Esophagus muscularis mucosa (tissue), 4 donors: ENCODE measurements at regions not wholly inside any gene's neighbourhood (a gene's known extent, or its start where the extent isn't known, plus 50 kb on each side); places are given as distances from the start of the nearest gene placed in this dataset.
"Not testable (repeated sequence)": the region's sequence is repeated elsewhere in the genome, so short reads cannot be mapped to it uniquely, and the experiment has no call there.

Source experiments
- DNase-seq: peaks from one replicate; pipeline ENCODE4 v3.0.0-alpha.2; 2017; ENCODE audit errors: extremely low spot score
- H3K27ac ChIP-seq, 4 donors: fragments of 200-600 bp; sonication (generic); replicated peaks in 1 of 4; 1 replicate in 3 of 4; 2 replicates in 1 of 4; pipeline ENCODE4 v1.5.1; 2016 to 2019; ENCODE audit warnings: mild to moderate bottlenecking in 1 of 4
- H3K27me3 ChIP-seq, 4 donors: fragments of 200-600 bp; sonication (generic); one replicate each; pipeline versions ENCODE4 v1.5.1 to v1.6.0; 2016 to 2019
- H3K36me3 ChIP-seq, 4 donors: fragments of 200-600 bp; sonication (generic); one replicate each; pipeline ENCODE4 v1.5.1; 2016 to 2019
- H3K4me1 ChIP-seq, 4 donors: fragments of 200-600 bp; sonication (generic); one replicate each; pipeline ENCODE4 v1.5.1; 2016 to 2019
- H3K4me3 ChIP-seq, 4 donors: fragments of 200-600 bp; sonication (generic); 1 replicate in 2 of 4; 2 replicates in 2 of 4; pipeline ENCODE4 v1.5.1; 2016 to 2019; ENCODE audit warnings: mild to moderate bottlenecking in 4 of 4, moderate library complexity in 1 of 4
- H3K9me3 ChIP-seq, 4 donors: fragments of 200-600 bp; sonication (generic); 1 replicate in 3 of 4; 2 replicates in 1 of 4; pipeline ENCODE4 v1.5.1; 2016 to 2019
- CTCF ChIP-seq, 3 experiments: fragments of 200-600 bp in 2 of 3; fragments of 450-650 bp in 1 of 3; sonication (generic) in 2 of 3; IDR thresholded peaks; one replicate each; pipeline ENCODE4 v1.5.1; 2017 to 2019; ENCODE audit warnings: antibody characterized with exemption in 3 of 3, mild to moderate bottlenecking in 2 of 3, moderate library complexity in 1 of 3
- EP300 ChIP-seq: sonication (generic); formaldehyde crosslinking; IDR thresholded peaks from one replicate; pipeline ENCODE4 v1.6.1; 2017; ENCODE audit warnings: antibody characterized with exemption
- POLR2A ChIP-seq: fragments of 450-650 bp; IDR thresholded peaks from one replicate; pipeline ENCODE4 v1.6.1; 2017; ENCODE audit warnings: antibody characterized with exemption, moderate library complexity, mild to moderate bottlenecking, low read depth
- POLR2AphosphoS5 ChIP-seq, 2 donors: sonication (generic); formaldehyde crosslinking; IDR thresholded peaks; one replicate each; pipeline ENCODE4 v1.6.1; 2017; ENCODE audit warnings: antibody characterized with exemption in 2 of 2
- WGBS: methylation state at CpG from one replicate; pipeline ENCODE4 v1.1.5; 2018; 5-methylcytosine and 5-hydroxymethylcytosine counted together
- intact Hi-C: fragments of 100-400 bp; cut with DNase I; formaldehyde crosslinking; loops from one replicate; pipeline ENCODE4 v1.15.1; 2023

DNA sequence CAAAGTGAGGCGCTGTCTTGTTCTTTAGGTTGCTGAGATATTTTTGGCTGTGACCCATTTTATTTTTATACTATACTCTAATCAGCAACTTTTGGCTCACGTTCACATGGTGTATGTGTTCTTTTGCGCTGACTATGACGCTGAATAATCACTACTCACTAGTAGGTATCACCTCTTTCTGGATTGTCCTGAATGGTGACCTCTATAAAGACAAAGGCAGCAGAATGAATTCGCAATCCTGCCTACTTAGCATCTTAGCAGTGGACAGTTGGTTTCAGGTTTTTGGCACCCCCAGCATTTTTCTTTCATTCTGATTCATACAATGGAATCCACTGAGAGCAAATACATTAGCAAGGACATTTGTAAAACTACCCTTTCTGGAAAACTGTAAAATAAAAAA is 351.3 kb downstream of the JRKL start:
- Histone ChIP-seq H3K27ac (no peak overlapping the region), H3K27me3 (no peaks in the 10 kb centered on the region), H3K4me3 (no peak overlapping the region), H3K4me1 (peaks cover 0 to 3% (median 0%) of the 10 kb centered on the region in 4 donors), H3K9me3 (no peaks in the 10 kb centered on the region), H3K36me3 (no peaks in the 10 kb centered on the region)
- TF ChIP-seq POLR2A (no peak), POLR2AphosphoS5 (IDR thresholded peaks at IDR 0.05) (no peak), EP300 (no peak), CTCF (IDR thresholded peaks at IDR 0.05) (no peak)
- intact Hi-C loops: no loop called here
- no peak for DNase-seq
- WGBS: 93% methylated on average over 5 of the region's 5 CpGs

DNA sequence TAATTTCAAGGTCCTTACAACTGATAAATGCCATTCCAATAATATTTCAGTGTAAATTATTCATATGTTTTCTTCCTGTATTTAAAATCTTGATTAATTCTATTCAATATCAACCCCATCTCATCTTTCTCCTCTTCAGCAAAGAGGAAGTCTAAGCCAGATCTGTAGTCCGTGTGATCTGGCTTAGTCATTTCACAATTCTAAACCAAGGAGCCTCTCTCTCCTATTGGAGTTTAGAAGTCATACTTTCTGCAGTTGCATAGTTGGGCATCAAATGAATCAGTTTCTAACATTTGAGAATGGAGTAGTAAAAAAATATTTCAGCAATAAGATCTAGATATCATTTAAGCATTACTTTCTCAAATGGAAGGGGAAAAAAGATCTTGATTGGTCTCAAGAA is 354.9 kb downstream of the JRKL start:
- DNase-seq: no peak
- TF ChIP-seq POLR2A: no peak
- TF ChIP-seq CTCF (IDR thresholded peaks at IDR 0.05): no peak
- no peak for TF ChIP-seq EP300
- no peak for TF ChIP-seq POLR2AphosphoS5 (IDR thresholded peaks at IDR 0.05)
- no peaks in the 10 kb centered on the region for H3K27me3 ChIP-seq
- no peaks in the 10 kb centered on the region for H3K36me3 ChIP-seq
- no peaks in the 10 kb centered on the region for H3K4me1 ChIP-seq
- H3K27ac ChIP-seq: no peak overlapping the region
- H3K9me3 ChIP-seq: no peaks in the 10 kb centered on the region
- H3K4me3 ChIP-seq: no peak overlapping the region
- intact Hi-C loops: no loop called here
- 78% methylated on average over 1 of the region's 1 CpG for WGBS

DNA sequence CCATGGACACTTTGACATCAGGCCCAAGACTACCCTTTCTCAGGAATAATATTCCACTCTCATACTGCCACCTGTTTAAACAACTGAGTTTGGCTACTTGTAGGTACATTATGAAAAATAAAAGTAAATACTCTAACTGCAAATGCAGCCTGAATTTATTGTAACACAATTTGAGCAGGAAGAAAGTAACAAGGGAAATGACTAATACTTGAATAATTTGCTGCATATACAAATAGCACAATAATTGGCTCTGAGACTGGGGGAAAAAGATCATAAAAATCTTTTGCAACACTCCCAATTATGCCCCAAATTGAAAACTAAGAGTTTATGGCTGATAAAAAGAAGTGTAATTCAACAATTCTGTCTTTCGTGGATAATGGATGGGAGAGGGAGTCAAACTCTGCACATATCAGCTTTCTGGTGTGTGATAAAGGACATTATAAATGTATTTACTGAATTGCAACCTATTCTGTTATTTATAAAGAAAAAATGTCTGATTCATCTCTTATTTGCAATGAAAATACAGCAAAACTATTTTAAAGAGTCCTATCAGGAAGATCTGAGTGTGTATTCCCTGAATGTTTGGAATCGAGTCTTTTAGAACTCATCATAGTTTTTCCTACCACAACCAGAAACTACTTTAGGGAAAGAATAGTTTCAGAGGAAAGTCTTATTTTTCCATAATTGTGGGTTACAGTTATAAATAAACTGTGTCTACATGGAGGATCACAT is 359.0 kb downstream of the JRKL start:
- Histone ChIP-seq H3K4me1 (no peaks in the 10 kb centered on the region), H3K36me3 (no peaks in the 10 kb centered on the region), H3K9me3 (no peaks in the 10 kb centered on the region), H3K27ac (no peak overlapping the region), H3K4me3 (no peak overlapping the region), H3K27me3 (no peaks in the 10 kb centered on the region)
- WGBS: 68% methylated on average over 2 of the region's 2 CpGs
- intact Hi-C loops: no loop called here
- no peak for DNase-seq
- no peak for TF ChIP-seq CTCF (IDR thresholded peaks at IDR 0.05)
- no peak for TF ChIP-seq EP300
- no peak for TF ChIP-seq POLR2AphosphoS5 (IDR thresholded peaks at IDR 0.05)
- TF ChIP-seq POLR2A: no peak

DNA sequence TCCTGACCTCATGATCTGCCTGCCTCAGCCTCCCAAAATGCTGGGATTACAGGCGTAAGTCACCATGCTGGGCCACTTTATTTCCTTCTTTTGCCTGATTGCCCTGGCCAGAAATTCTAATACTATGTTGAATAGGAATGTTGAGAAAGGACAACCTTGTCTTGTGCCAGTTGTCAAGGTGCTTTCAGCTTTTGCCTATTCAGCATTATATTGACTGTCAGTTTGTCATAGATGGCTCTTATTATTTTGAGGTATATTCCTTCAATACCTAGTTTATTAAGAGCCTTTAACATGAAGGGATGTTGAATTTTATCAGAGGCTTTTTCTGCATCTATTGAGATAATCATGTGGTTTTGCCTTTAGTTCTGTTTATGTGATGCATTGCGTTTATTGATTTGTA is 362.0 kb downstream of the JRKL start:
- H3K4me1 ChIP-seq, H3K27me3 ChIP-seq, intact Hi-C loops, H3K4me3 ChIP-seq, DNase-seq, H3K9me3 ChIP-seq, H3K36me3 ChIP-seq, H3K27ac ChIP-seq: not testable (repeated sequence)
- WGBS: 97% methylated on average over 2 of the region's 2 CpGs

DNA sequence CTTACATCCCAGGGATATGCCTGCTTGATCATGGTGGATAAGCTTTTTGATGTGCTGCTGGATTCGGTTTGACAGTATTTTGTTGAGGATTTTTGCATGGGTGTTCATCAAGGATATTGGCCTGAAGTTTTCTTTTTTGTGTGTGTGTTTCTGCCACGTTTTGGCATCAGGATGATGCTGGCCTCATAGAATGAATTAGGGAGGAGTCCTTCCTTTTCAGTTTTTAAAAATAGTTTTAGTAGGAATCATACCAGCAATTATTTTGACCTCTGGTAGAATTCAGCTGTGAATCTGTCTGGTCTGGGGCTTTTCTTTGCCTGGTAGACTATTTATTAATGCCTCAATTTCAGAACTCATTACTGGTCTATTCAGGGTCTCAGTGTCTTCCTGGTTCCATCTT is 362.4 kb downstream of the JRKL start:
- H3K9me3 ChIP-seq: no peaks in the 10 kb centered on the region
- intact Hi-C loops: no loop called here
- no peak overlapping the region for H3K4me3 ChIP-seq
- 60% methylated on average over 2 of the region's 2 CpGs for WGBS
- DNase-seq: no peak
- no peak overlapping the region for H3K27ac ChIP-seq
- no peaks in the 10 kb centered on the region for H3K36me3 ChIP-seq
- no peaks in the 10 kb centered on the region for H3K4me1 ChIP-seq
- TF ChIP-seq CTCF (IDR thresholded peaks at IDR 0.05) (no peak), POLR2AphosphoS5 (IDR thresholded peaks at IDR 0.05) (no peak), POLR2A (no peak), EP300 (no peak)
- no peaks in the 10 kb centered on the region for H3K27me3 ChIP-seq
